HG03439 (cell line): ENCODE measurements at regions not wholly inside any gene's neighbourhood (a gene's known extent, or its start where the extent isn't known, plus 50 kb on each side); places are given as distances from the start of the nearest gene placed in this dataset.
"Not testable (repeated sequence)": the region's sequence is repeated elsewhere in the genome, so short reads cannot be mapped to it uniquely, and the experiment has no call there.

Experiments used
- ATAC-seq: cut with Tn5 transposase; IDR thresholded peaks from one replicate; pipeline ENCODE4 v1.9.1; 2021; ENCODE audit warnings: mild to moderate bottlenecking, moderate library complexity; ENCODE audit not compliant: unreplicated experiment

DNA sequence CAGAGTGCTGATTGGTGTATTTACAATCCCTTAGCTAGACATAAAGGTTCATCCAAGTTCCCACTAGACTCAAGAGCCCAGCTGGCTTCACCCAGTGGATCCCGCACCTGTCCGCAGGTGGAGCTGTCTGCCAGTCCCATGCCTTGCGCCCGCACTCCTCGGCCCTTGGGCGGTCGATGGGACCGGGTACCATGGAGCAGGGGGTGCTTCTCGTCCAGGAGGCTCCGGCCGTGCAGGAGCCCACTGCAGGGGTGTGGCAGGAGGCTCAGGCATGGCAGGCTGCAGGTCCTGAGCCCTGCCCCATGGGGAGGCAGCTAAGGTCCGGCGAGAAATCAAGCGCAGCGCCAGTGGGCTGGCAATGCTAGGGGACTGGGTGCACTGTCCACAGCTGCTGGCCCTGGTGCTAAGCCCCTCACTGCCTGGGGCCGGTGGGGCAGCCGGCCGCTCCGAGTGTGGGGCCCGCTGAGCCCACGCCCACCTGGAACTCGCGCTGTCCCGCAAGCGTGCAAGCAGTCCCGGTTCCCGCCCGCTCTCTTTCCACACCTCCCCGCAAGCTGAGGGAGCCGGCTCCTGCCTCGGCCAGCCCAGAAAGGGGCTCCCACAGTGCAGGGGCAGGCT lies 1206.3 kb downstream of the OTOL1 start:
- ATAC-seq: no peak

DNA sequence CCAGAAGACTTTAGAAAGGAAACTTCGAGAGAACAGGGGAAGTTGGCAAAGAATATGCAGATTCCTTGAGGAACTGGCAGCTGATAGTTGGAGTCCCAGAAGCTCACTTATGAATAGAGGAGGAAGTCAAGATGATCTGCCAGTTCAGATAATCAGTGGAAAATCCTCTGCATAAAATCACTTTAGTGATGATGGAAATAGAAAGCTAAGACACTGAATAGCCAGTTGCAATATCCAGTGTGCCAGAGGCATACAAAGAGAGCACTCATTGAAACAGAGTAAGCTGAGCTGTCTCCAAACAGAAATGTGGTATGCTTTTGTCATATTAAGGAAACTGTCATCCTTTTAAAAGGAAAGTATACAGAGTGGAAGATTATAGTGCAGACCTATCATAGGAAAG lies 1207.6 kb downstream of the OTOL1 start:
- ATAC-seq: no peak

DNA sequence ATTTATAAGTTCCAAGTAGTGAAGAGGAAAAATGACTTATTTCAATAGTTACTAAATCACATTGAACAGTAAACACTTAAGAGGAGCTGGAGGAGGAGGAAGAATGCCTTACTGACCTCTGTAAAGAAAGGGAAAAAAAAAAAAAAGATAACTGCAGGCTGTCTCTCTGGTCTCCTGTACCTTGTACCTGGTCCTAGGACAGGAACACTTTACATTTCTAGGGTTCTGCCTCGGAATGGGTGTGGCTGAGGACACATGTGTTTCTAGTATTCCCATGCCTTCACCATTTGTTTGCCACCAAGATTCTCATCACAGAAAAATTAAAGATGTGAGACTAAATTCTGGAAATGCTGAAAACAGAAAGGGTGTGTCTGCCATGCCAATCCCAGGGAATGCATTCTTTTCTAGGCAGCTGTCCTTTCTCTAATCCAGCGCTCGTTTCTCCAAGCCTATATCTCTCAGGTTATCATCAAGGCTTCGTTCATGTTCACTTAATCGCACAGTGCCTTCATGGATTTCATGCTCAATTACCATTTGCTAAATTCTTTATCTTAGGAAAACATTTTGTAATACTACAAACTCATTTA lies 1208.3 kb downstream of the OTOL1 start:
- ATAC-seq: no peak

DNA sequence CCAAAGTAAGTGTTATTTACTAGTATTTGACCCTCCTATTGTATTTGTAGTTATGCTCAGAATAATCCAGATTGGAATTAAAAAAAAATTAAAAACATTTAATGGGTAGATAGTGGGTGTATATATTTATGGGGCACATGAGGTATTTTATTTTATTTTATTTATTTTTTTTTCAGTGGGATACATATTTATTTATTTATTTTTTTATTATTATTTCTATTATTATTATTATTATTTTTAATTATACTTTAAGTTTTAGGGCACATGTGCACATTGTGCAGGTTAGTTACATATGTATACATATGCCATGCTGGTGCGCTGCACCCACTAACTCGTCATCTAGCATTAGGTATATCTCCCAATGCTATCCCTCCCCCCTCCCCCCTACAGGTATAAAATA lies 1211.8 kb downstream of the OTOL1 start:
- ATAC-seq: not testable (repeated sequence)

DNA sequence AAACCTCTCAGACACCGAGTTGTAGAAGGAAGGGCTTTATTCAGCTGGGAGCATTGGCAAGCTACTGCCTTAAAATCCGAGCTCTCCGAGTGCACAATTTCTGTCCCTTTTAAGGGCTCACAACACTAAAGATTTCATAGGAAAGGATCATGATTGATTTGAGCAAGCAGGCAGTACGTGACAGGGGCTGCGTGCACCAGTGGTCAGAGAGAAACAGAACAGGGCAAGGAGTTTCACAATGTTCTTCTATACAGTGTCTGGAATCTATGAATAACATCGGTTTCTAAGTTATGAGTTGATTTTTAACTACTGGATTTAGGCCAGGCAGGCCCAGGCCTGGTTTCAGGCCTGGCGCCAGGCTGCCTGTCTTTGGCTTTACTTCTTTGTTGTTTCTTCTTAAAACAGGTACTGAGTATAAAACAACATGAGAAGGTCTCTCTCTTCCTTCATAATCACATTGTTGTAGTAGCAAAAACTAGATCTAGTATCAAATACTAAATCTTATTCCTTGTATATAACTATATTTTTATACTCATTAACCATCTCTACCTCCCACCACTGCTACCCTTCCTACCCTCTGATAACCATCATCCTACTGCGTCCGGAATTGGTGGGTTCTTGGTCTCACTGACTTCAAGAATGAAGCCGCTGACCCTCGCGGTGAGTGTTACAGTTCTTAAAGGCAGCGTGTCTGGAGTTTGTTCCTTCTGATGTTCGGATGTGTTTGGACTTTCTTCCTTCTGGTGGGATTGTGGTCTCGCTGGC lies 1212.5 kb downstream of the OTOL1 start:
- not testable (repeated sequence) for ATAC-seq

DNA sequence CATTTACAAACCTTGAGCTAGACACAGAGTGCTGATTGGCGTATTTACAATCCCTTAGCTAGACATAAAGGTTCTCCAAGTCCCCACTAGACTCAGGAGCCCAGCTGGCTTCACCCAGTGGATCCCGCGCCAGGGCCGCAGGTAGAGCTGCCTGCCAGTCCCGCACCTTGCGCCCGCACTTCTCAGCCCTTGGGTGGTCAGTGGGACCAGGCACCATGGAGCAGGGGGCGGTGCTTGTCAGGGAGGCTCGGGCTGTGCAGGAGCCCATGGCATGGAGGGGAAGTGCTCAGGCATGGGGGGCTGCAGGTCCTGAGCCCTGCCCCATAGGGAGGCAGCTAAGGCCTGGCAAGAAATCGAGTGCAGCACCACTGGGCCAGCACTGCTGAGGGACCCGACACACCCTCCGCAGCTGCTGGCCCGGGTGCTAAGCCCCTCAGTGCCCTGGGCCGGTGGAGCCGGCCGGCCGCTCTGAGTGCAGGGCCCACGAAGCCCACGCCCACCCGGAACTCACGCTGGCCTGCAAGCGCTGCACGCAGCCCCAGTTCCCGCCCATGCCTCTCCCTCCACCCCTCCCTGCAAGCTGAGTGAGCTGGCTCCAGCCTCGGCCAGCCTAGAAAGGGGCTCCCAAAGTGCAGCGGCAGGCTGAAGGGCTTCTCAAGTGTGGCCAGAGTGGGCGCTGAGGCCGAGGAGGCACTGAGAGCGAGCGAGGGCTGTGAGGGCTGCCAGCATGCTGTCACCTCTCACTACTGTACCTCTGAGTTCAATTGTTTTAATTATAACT lies 1213.9 kb downstream of the OTOL1 start:
- no peak for ATAC-seq

DNA sequence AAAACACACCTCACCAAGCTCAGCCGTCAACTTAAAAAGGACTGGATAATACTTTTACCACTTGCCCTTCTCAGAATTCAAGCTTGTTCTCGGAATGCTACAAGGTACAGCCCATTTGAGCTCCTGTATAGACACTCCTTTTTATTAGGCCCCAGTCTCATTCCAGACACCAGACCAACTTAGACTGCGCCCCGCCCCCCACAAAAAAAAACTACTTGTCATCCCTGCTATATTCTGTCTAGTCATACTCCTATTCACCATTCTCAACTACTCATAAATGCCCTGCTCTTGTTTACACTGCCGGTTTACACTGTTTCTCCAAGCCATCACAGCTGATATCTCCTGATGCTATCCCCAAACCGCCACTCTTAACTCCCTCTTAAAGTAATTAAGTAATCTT lies 1220.5 kb downstream of the OTOL1 start:
- not testable (repeated sequence) for ATAC-seq

DNA sequence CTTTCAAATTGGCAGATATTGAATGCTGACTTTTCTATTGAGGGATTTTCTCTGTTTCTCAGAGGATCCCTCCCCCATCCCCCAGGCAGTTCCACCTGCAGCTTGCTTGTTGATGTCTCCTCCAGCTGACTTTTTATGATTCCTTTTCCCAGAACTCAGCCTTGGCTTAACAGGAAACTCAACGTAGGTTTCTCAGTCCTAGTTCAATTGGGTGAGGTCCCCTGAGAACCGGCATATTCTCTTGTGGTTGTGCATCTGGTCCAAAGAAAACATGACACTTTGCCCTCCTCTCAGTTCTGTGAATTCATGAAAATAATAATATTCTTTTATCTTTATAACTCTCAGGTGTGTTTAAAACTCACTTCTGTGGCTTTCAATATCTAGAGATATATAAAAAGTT lies 1222.1 kb downstream of the OTOL1 start:
- no peak for ATAC-seq

DNA sequence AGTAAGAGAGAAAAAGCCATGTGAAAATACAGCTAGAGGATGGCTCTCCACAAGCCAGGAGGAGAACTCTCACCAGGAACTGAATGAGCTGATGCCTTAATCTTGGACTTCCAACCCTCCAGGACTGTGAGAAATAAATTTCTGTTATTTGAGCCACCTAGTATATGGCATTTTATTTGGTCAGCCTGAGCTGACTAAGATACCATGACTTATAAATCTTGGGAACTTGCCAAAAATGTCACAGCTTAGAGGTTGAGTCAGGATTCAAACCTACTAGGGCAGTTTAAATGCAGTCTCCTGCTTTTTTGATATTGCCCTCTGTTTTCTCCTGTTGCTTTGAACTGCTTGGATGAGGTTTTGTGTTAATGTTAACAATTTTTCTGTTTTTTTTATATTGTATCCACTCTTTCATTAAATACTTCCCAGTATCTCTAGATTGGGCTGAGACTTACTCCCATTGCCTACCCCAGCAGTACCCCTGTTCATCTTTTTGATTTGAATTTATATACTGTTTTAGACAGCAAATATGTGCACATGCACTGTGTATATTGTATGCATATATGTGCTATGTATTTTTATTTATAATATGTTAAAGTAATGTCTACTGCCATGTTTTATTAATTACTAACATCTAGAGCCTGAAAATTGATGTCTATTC lies 1223.2 kb downstream of the OTOL1 start:
- no peak for ATAC-seq

DNA sequence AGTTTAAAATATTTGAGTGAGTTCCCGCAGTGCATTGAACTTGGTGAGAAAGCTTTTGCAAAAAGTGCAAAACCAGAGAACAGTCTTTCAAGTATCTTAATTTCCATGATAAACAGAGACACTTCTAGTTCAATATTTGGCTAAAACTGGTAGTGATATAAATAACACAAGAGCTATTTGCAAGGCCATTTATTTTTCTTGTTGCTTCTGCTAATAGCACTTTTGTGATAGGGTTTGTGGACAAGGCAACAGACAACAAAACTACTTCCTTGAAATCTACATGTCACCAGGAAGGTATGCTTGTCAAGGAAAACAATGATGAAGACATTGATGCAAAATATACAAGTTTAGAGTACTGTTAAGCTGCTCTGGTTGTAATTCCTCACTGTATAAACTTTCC lies 1225.1 kb downstream of the OTOL1 start:
- ATAC-seq: no peak

DNA sequence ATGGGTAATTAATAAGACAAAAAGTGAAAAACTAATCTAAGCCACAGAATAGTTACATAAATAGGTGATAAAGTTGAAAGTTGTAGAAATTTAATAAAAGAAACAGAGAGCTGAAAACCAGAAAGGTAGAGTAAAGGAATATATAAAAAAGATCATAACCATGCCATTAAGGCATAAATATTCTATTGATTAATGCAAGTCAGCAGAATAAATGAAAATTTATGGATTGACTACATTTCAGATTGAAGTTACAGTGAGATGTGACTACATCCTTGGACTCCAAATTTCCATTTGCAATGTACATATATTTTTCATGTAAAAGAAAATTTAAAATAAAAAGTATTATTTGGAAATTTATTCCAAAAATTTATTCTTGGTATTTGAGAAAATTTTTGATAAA lies 1225.7 kb downstream of the OTOL1 start:
- ATAC-seq: no peak

DNA sequence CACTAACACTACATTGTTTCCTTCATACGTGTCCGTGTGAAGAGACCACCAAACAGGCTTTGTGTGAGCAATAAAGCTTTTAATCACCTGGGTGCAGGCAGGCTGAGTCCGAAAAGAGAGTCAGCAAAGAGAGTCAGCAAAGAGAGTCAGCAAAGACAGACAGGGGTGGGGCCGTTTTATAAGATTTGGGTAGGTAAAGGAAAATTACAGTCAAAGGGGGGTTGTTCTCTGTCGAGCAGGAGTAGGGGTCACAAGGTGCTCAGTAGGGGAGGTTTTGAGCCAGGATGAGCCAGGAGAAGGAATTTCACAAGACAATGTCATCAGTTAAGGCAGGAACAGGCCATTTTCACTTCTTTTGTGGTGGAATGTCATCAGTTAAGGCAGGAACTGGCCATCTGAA lies 1226.2 kb downstream of the OTOL1 start:
- ATAC-seq: not testable (repeated sequence)

DNA sequence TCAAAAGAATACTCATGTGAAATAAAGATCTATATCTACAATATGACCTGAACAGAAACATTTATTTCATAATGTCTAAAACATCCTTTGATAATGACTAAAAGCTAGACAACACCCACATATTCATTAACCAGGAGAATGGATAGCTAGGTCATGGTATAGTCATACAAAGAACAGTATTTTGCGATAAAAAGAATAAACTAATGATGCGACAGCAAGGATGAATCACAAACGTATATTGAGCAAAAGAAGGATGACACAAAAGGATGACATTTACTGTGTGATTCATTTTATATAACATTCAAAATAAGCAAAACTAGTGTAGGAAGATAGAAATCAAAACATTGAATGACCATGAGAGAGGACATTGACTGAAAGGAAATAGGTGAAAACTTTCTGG lies 1233.1 kb downstream of the OTOL1 start:
- ATAC-seq: no peak

DNA sequence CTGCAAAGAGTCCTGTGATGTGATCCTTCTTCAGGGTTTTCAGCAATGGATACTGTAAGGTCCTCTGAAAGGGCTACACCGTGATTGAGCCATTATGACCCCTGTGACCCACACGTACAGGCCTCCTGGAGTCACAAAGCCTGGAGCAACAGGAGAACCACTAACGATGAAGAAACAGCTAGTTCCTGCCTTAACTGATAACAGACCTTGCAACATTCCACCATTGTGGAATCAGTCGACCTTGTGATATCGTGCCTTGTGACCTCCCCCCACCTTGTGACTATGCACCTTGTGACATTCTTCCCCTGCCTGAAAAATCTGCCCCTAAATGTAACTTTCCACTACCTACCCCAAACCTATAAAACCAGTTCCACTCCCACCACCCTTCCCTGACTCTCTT lies 1235.4 kb downstream of the OTOL1 start:
- ATAC-seq: not testable (repeated sequence)

DNA sequence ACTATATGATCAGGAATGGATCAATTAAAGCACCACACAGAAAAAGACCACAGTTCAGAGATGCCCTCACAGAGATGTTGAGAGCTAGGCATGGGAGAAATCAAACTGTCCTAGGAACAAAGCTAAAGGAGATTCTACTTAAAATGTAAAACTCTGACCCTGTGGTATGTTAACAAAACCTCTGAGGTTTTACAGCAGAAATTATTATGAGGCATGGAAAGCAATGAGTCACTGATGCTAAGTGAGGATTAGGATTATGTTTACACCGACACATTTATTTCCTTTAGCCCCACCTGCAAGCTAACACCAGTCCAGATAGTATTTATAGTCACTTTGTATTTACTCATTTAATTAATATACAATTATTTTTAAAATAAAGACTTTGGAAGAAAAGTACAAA lies 1242.2 kb downstream of the OTOL1 start:
- no peak for ATAC-seq

DNA sequence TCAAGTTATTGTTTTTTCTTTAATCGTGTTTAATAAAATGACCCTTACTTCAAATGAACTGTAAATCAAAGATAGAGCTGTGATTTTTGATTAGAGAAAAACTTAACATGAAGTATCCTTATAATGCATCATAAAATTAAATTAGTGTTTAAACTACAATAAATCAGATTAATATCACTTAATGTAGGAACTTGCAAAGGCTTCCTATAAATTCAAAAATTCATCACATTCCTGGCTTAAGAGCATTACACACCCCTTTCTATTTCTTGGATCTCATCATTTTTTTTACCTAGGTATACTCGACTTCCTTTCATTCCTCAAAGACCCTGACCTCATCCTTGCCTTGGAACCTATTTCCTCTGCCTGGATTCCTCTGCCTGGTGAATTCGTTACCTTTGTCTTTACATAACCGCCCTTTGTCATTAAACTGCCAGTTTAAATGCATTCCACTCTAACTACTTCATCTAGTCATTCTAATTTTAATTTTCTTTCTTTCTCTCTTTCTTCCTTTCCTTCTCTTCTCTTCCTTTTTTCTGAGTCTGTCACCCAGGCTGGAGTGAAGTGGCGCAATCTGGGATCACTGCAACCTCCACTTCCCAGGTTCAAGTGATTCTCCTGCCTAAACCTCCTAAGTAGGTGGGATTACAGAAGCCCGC lies 1244.5 kb downstream of the OTOL1 start:
- ATAC-seq: no peak

DNA sequence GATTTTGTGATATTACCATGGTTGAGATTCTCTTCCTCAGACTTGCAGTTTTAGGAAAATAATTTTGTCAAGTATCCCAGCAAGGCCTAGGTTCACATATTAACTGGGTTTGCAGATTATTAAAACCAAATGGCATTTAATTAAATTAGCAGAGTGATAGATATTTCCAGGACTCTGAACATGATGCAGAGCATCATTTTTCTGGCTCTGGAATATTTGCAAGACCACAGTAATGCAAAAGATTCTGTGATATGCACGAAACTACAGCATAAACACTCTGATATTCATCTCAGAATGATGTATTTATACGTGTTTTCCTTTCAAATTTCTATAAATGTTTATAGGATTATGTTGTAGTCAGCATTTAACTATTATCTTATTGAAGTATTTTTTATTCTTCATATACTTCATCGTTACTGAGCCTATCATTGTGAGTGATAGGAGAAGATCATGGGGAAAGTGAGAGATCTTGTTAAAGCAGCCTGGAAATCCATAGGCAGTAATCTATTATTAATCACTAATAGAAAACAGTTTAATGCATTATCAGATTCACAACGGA lies 1245.6 kb downstream of the OTOL1 start:
- no peak for ATAC-seq

DNA sequence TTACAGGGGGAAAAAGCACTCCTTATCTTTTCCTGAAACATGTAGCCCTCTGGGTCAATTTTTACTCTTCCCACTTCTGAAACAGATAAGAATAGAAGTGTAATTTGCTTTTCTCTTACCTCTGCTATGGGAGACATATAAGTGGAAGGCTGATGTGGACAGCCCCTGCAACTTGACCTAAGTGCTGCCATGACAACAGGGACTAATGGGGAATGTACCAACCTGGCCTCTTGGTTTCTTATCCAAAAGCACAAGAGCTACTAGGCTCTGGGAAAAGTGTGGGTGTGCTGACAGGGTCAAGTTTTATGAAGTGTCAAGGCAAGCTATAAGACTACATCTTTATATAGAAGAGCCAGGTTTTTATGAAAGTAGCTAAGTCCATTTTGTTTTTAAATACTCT lies 1246.5 kb downstream of the OTOL1 start:
- ATAC-seq: no peak

DNA sequence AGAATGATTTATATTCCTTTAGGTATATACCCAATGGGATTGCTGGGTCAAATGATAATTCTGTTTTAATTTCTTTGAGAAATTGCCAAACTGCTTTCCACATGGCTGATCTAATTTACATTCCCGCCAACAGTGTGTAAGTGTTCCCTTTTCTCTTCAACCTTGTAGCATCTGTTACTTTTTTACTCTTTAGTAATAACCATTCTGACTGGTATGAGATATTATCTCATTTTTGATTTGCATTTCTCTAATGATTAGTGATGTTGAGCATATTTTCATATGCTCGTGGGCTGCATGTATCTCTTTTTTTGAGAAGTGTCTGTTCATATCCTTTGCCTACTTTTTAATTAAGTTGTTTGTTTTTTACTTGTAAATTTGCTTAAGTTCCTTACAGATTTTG lies 1264.2 kb downstream of the OTOL1 start:
- no peak for ATAC-seq
